WTC11 (cell line): ENCODE measurements at regions not wholly inside any gene's neighbourhood (a gene's known extent, or its start where the extent isn't known, plus 50 kb on each side); places are given as distances from the start of the nearest gene placed in this dataset.

Experiments
- ATAC-seq: fragments of 200-7000 bp; cut with Tn5 transposase; 2 replicates; pipeline ENCODE4 v1.10.0; 2021; ENCODE audit warnings: mild to moderate bottlenecking, moderate library complexity
- CTCF ChIA-PET: fragments of 300-600 bp; sonication (Branson Sonifier 250); formaldehyde crosslinking; loops from one replicate; lab custom pipeline; 2021; ENCODE audit warnings: antibody characterized with exemption; lab: Charles Lee
- POLR2A ChIA-PET: fragments of 350-600 bp; sonication (Branson Sonifier 250); formaldehyde crosslinking; loops from one replicate; lab custom pipeline; 2021; ENCODE audit warnings: antibody characterized with exemption; lab: Charles Lee
- DNase-seq: peaks from one replicate; pipeline ENCODE4 v3.0.0; 2021; ENCODE audit warnings: low spot score
- H3K27ac Mint-ChIP-seq: 2 replicates; pipeline ENCODE4 v1.8.0; 2021; ENCODE audit warnings: mixed read lengths
- H3K27me3 Mint-ChIP-seq: 2 replicates; pipeline ENCODE4 v1.8.0; 2021; ENCODE audit warnings: low read depth, mild to moderate bottlenecking, moderate library complexity, mixed read lengths
- H3K36me3 Mint-ChIP-seq: 2 replicates; pipeline ENCODE4 v1.8.0; 2021; ENCODE audit warnings: mixed read lengths
- H3K4me1 Mint-ChIP-seq: 2 replicates; pipeline ENCODE4 v1.8.0; 2022; ENCODE audit warnings: mixed read lengths
- H3K4me3 Mint-ChIP-seq: 2 replicates; pipeline ENCODE4 v1.8.0; 2021; ENCODE audit warnings: mild to moderate bottlenecking, moderate library complexity, mixed read lengths
- H3K9me3 Mint-ChIP-seq: 2 replicates; pipeline ENCODE4 v1.8.0; 2021; ENCODE audit warnings: mixed read lengths
- ATF2 ChIP-seq: sonication (generic); formaldehyde crosslinking; IDR thresholded peaks from 2 replicates; pipeline ENCODE4 v1.8.1; 2022; ENCODE audit warnings: low read depth, missing genetic modification reagents, borderline replicate concordance
- E2F4 ChIP-seq: sonication (generic); formaldehyde crosslinking; IDR thresholded peaks from 2 replicates; pipeline ENCODE4 v1.8.1; 2022; ENCODE audit warnings: low read depth, mild to moderate bottlenecking, moderate library complexity, missing genetic modification reagents, borderline replicate concordance
- ESRRA ChIP-seq: sonication (generic); formaldehyde crosslinking; IDR thresholded peaks from 2 replicates; pipeline ENCODE4 v1.8.1; 2022; ENCODE audit warnings: mild to moderate bottlenecking, missing genetic modification reagents, borderline replicate concordance
- FOXJ3 ChIP-seq: sonication (generic); formaldehyde crosslinking; IDR thresholded peaks from 2 replicates; pipeline ENCODE4 v1.9.0; 2021; ENCODE audit warnings: missing genetic modification reagents, mild to moderate bottlenecking, borderline replicate concordance
- HMGA2 ChIP-seq: fragments of 250-450 bp; sonication (Bioruptor Pico); IDR thresholded peaks from 2 replicates; pipeline ENCODE4 v1.4.0; 2021; ENCODE audit warnings: mild to moderate bottlenecking, moderate library complexity
- HMGXB4 ChIP-seq: sonication (generic); formaldehyde crosslinking; IDR thresholded peaks from 2 replicates; pipeline ENCODE4 v1.8.1; 2023; ENCODE audit warnings: mild to moderate bottlenecking, moderate library complexity, missing genetic modification reagents
- JAZF1 ChIP-seq: fragments of 250-450 bp; sonication (Bioruptor Pico); IDR thresholded peaks from 2 replicates; pipeline ENCODE4 v1.9.0; 2021; ENCODE audit warnings: moderate library complexity, mild to moderate bottlenecking, inconsistent platforms
- MAX ChIP-seq: sonication (generic); formaldehyde crosslinking; IDR thresholded peaks from 2 replicates; pipeline ENCODE4 v1.8.0; 2022; ENCODE audit warnings: mild to moderate bottlenecking, missing genetic modification reagents
- PRDM15 ChIP-seq: sonication (generic); formaldehyde crosslinking; IDR thresholded peaks from 2 replicates; pipeline ENCODE4 v1.8.0; 2022; ENCODE audit warnings: missing genetic modification reagents
- RORB ChIP-seq: fragments of 250-450 bp; sonication (Bioruptor Pico); IDR thresholded peaks from 2 replicates; pipeline ENCODE4 v1.9.0; 2021; ENCODE audit warnings: mild to moderate bottlenecking
- SOX15 ChIP-seq: fragments of 250-450 bp; sonication (Bioruptor Pico); IDR thresholded peaks from 2 replicates; pipeline ENCODE4 v1.9.0; 2021; ENCODE audit warnings: mild to moderate bottlenecking
- TEAD1 ChIP-seq: sonication (generic); formaldehyde crosslinking; IDR thresholded peaks from 2 replicates; pipeline ENCODE4 v1.8.0; 2022; ENCODE audit warnings: mild to moderate bottlenecking, missing genetic modification reagents
- TP53 ChIP-seq: sonication (generic); formaldehyde crosslinking; IDR thresholded peaks from 2 replicates; pipeline ENCODE4 v1.8.1; 2023; ENCODE audit warnings: mild to moderate bottlenecking, missing genetic modification reagents
- ZNF396 ChIP-seq: fragments of 250-450 bp; sonication (Bioruptor Pico); IDR thresholded peaks from 2 replicates; pipeline ENCODE4 v1.8.0; 2021; ENCODE audit warnings: mild to moderate bottlenecking, moderate library complexity, borderline replicate concordance
- ZNF425 ChIP-seq: fragments of 250-450 bp; sonication (Bioruptor Pico); conservative IDR thresholded peaks from 2 replicates; pipeline ENCODE4 v1.9.0; 2021; ENCODE audit warnings: mild to moderate bottlenecking
- ZNF532 ChIP-seq: fragments of 250-450 bp; sonication (Bioruptor Pico); IDR thresholded peaks from 2 replicates; pipeline ENCODE4 v1.9.0; 2021; ENCODE audit warnings: mild to moderate bottlenecking, borderline replicate concordance

GRCh38 chr4:96039217-96039616 lies 199.3 kb downstream of the PDHA2 start:
- Mint-ChIP-seq H3K9me3 (peaks cover 7% of the 10 kb centered on the region), H3K4me3 (no peak overlapping the region), H3K27me3 (no peaks in the 10 kb centered on the region), H3K36me3 (peaks cover 4% of the 10 kb centered on the region; the same call in 1 of the 2 replicates), H3K27ac (no peak overlapping the region), H3K4me1 (no peaks in the 10 kb centered on the region)
- no peak for ATAC-seq
- CTCF ChIA-PET: interaction anchor here (0.9 to 1.3 kb wide), 2 partner anchors 12 to 346 kb away, joined by 3 to 5 read pairs; no protein-coding TSS in a partner anchor
- POLR2A ChIA-PET: no interaction called here
- DNase-seq: no peak
- no peak for TF ChIP-seq ESRRA
- TF ChIP-seq ATF2 (CRISPR knock-in tag): no peak

- ATAC-seq (no peak), DNase-seq (no peak)
- Mint-ChIP-seq H3K4me3 (no peak overlapping the region), H3K4me1 (no peaks in the 10 kb centered on the region), H3K36me3 (peaks cover 2% of the 10 kb centered on the region; the same call in 1 of the 2 replicates), H3K27me3 (no peaks in the 10 kb centered on the region), H3K27ac (no peak overlapping the region), H3K9me3 (peaks cover 6% of the 10 kb centered on the region)
- ChIA-PET CTCF (interaction anchor here (0.9 to 1.3 kb wide), 2 partner anchors 12 to 347 kb away, joined by 3 to 5 read pairs; no protein-coding TSS in a partner anchor), POLR2A (no interaction called here)
- TF ChIP-seq ZNF396 (CRISPR knock-in tag) (no peak), TP53 (CRISPR knock-in tag) (no peak), RORB (CRISPR knock-in tag) (no peak)
These were observed 200.0 kb downstream of the PDHA2 start for GRCh38 chr4:96039803-96040436.

- ATAC-seq (no peak), DNase-seq (no peak)
- CTCF ChIA-PET: no interaction called here
- Mint-ChIP-seq H3K36me3 (no peaks in the 10 kb centered on the region), H3K4me3 (no peak overlapping the region), H3K27ac (no peak overlapping the region), H3K9me3 (0 out of 2 replicates have a peak, but pooled peaks cover 3% of the 10 kb centered on the region), H3K4me1 (no peaks in the 10 kb centered on the region), H3K27me3 (no peaks in the 10 kb centered on the region)
- POLR2A ChIA-PET: no interaction called here
- TF ChIP-seq JAZF1 (CRISPR knock-in tag): no peak
- no peak for TF ChIP-seq PRDM15 (CRISPR knock-in tag)
- no peak for TF ChIP-seq SOX15
- no peak for TF ChIP-seq E2F4 (CRISPR knock-in tag)
- no peak for TF ChIP-seq HMGA2
- no peak for TF ChIP-seq TEAD1 (CRISPR knock-in tag)
- TF ChIP-seq MAX: no peak
- TF ChIP-seq ZNF532 (CRISPR knock-in tag): no peak
- TF ChIP-seq ZNF425: no peak
- TF ChIP-seq FOXJ3: no peak
- no peak for TF ChIP-seq HMGXB4
These were observed 205.1 kb downstream of the PDHA2 start for GRCh38 chr4:96044971-96045370.
